Natural killer cell (primary cell): ENCODE measurements at regions not wholly inside any gene's neighbourhood (a gene's known extent, or its start where the extent isn't known, plus 50 kb on each side); places are given as distances from the start of the nearest gene placed in this dataset.

ENCODE experiments used
- ATAC-seq, 3 donors: fragments of 150-1000 bp in 2 of 3; fragments of 200-7000 bp in 1 of 3; cut with Tn5 transposase; 1 replicate in 1 of 3; 2 replicates in 2 of 3; pipeline ENCODE4 v1.10.0; 2021; ENCODE audit warnings: mild to moderate bottlenecking in 2 of 3, moderate library complexity in 2 of 3
- DNase-seq, 2 donors: peaks; one replicate each; pipeline versions ENCODE4 v3.0.0 to v3.0.0-alpha.2; 2013 to 2021; ENCODE audit warnings: mixed read lengths in 1 of 2
- H3K27ac ChIP-seq: one replicate; pipeline ENCODE4 v1.5.1; 2013; ENCODE audit warnings: mild to moderate bottlenecking, low read length
- H3K27me3 ChIP-seq: one replicate; pipeline ENCODE4 v1.6.1; 2013; ENCODE audit warnings: low read length; ENCODE audit not compliant: control insufficient read depth, insufficient read depth
- H3K36me3 ChIP-seq: one replicate; pipeline ENCODE4 v1.6.1; 2013; ENCODE audit warnings: low read length; ENCODE audit not compliant: control insufficient read depth, insufficient read depth
- H3K4me1 ChIP-seq: one replicate; pipeline ENCODE4 v1.6.1; 2013; ENCODE audit warnings: low read length; ENCODE audit not compliant: control insufficient read depth, insufficient read depth
- H3K4me3 ChIP-seq: one replicate; pipeline ENCODE4 v1.5.1; 2013; ENCODE audit warnings: low read length
- H3K9me3 ChIP-seq: one replicate; pipeline ENCODE4 v1.6.1; 2013; ENCODE audit warnings: low read length; ENCODE audit not compliant: control insufficient read depth, insufficient read depth
- H3K27ac Mint-ChIP-seq, 2 donors: one replicate each; pipeline ENCODE4 v1.8.0; 2022; ENCODE audit warnings: mild to moderate bottlenecking in 2 of 2, mixed read lengths in 2 of 2, moderate library complexity in 1 of 2
- H3K27me3 Mint-ChIP-seq, 2 donors: one replicate each; pipeline ENCODE4 v1.8.0; 2022; ENCODE audit warnings: low read depth in 2 of 2, mixed read lengths in 2 of 2
- H3K36me3 Mint-ChIP-seq: one replicate; pipeline ENCODE4 v1.8.0; 2022; ENCODE audit warnings: mixed read lengths
- H3K4me1 Mint-ChIP-seq, 2 donors: one replicate each; pipeline ENCODE4 v1.8.0; 2022; ENCODE audit warnings: mixed read lengths in 2 of 2
- H3K4me3 Mint-ChIP-seq: one replicate; pipeline ENCODE4 v1.8.0; 2022; ENCODE audit warnings: mild to moderate bottlenecking, moderate library complexity, mixed read lengths
- H3K9me3 Mint-ChIP-seq, 2 donors: one replicate each; pipeline ENCODE4 v1.8.0; 2022; ENCODE audit warnings: mixed read lengths in 2 of 2
- CTCF ChIP-seq: fragments of 200-600 bp; IDR thresholded peaks from one replicate; pipeline ENCODE4 v1.8.0; 2022; ENCODE audit warnings: antibody characterized with exemption
- WGBS: methylation state at CpG from one replicate; pipeline ENCODE4 v1.1.7; 2013; ENCODE audit warnings: missing lambda C conversion rate; ENCODE audit not compliant: insufficient coverage; 5-methylcytosine and 5-hydroxymethylcytosine counted together
- intact Hi-C: fragments of 100-400 bp; cut with micrococcal nuclease; formaldehyde crosslinking; loops from one replicate; pipeline ENCODE4 v1.14.2; 2022

GRCh38 chr7:10720042-10720441 is 253.6 kb upstream of the PHF14 start:
- no peak for DNase-seq
- no peaks in the 10 kb centered on the region for H3K27me3 ChIP-seq
- Mint-ChIP-seq H3K36me3 (no peaks in the 10 kb centered on the region), H3K9me3 (no peaks in the 10 kb centered on the region), H3K27me3 (peaks cover 0 to 11% of the 10 kb centered on the region in 2 donors), H3K4me3 (no peak overlapping the region), H3K4me1 (no peaks in the 10 kb centered on the region), H3K27ac (no peak overlapping the region)
- intact Hi-C loops, result no loop called here
- ATAC-seq, result no peak
- H3K9me3 ChIP-seq, result no peaks in the 10 kb centered on the region
- H3K4me3 ChIP-seq, result no peak overlapping the region
- H3K36me3 ChIP-seq, result no peaks in the 10 kb centered on the region
- TF ChIP-seq CTCF, result no peak
- H3K27ac ChIP-seq, result no peak overlapping the region
- H3K4me1 ChIP-seq, result no peaks in the 10 kb centered on the region

- no peaks in the 10 kb centered on the region for H3K4me1 Mint-ChIP-seq
- DNase-seq (no peak), ATAC-seq (no peak)
- H3K4me3 Mint-ChIP-seq, result no peak overlapping the region
- H3K36me3 Mint-ChIP-seq, result no peaks in the 10 kb centered on the region
- WGBS, result 80% methylated on average over 1 of the region's 3 CpGs
- peaks cover 0 to 11% of the 10 kb centered on the region in 2 donors for H3K27me3 Mint-ChIP-seq
- H3K4me1 ChIP-seq, result no peaks in the 10 kb centered on the region
- H3K4me3 ChIP-seq, result no peak overlapping the region
- no peak overlapping the region for H3K27ac Mint-ChIP-seq
- intact Hi-C loops, result no loop called here
- H3K9me3 Mint-ChIP-seq, result no peaks in the 10 kb centered on the region
- no peak overlapping the region for H3K27ac ChIP-seq
- TF ChIP-seq CTCF, result no peak
- no peaks in the 10 kb centered on the region for H3K27me3 ChIP-seq
- H3K36me3 ChIP-seq, result no peaks in the 10 kb centered on the region
- H3K9me3 ChIP-seq, result no peaks in the 10 kb centered on the region
These were observed 252.4 kb upstream of the PHF14 start for GRCh38 chr7:10721289-10721688.

GRCh38 chr7:10723832-10724231 is 249.8 kb upstream of the PHF14 start:
- H3K36me3 ChIP-seq, result no peaks in the 10 kb centered on the region
- no peaks in the 10 kb centered on the region for H3K4me1 Mint-ChIP-seq
- H3K27me3 ChIP-seq, result no peaks in the 10 kb centered on the region
- intact Hi-C loops, result no loop called here
- no peak overlapping the region for H3K27ac Mint-ChIP-seq
- no peak overlapping the region for H3K27ac ChIP-seq
- H3K9me3 Mint-ChIP-seq, result no peaks in the 10 kb centered on the region
- ATAC-seq (no peak), DNase-seq (no peak)
- no peaks in the 10 kb centered on the region for H3K36me3 Mint-ChIP-seq
- no peaks in the 10 kb centered on the region for H3K4me1 ChIP-seq
- H3K9me3 ChIP-seq, result no peaks in the 10 kb centered on the region
- 80% methylated on average over 1 of the region's 1 CpG for WGBS
- H3K27me3 Mint-ChIP-seq, result peaks cover 2 to 11% of the 10 kb centered on the region in 2 donors
- H3K4me3 ChIP-seq, result no peak overlapping the region
- no peak for TF ChIP-seq CTCF
- no peak overlapping the region for H3K4me3 Mint-ChIP-seq

- H3K36me3 ChIP-seq, result no peaks in the 10 kb centered on the region
- H3K4me1 ChIP-seq, result no peaks in the 10 kb centered on the region
- WGBS, result 71% methylated on average over 1 of the region's 1 CpG
- no peaks in the 10 kb centered on the region for H3K36me3 Mint-ChIP-seq
- no peak overlapping the region for H3K4me3 Mint-ChIP-seq
- no peak overlapping the region for H3K27ac Mint-ChIP-seq
- H3K27ac ChIP-seq, result no peak overlapping the region
- H3K27me3 Mint-ChIP-seq, result peaks cover 2 to 11% of the 10 kb centered on the region in 2 donors
- H3K9me3 Mint-ChIP-seq, result no peaks in the 10 kb centered on the region
- intact Hi-C loops, result no loop called here
- ATAC-seq (no peak), DNase-seq (no peak)
- H3K9me3 ChIP-seq, result no peaks in the 10 kb centered on the region
- no peaks in the 10 kb centered on the region for H3K27me3 ChIP-seq
- H3K4me3 ChIP-seq, result no peak overlapping the region
- H3K4me1 Mint-ChIP-seq, result no peaks in the 10 kb centered on the region
- no peak for TF ChIP-seq CTCF
These were observed 249.2 kb upstream of the PHF14 start for GRCh38 chr7:10724449-10724848.
